HG03432 (cell line): ENCODE measurements at regions not wholly inside any gene's neighbourhood (a gene's known extent, or its start where the extent isn't known, plus 50 kb on each side); places are given as distances from the start of the nearest gene placed in this dataset.
"Not testable (repeated sequence)": the region's sequence is repeated elsewhere in the genome, so short reads cannot be mapped to it uniquely, and the experiment has no call there.

Experiments used
- ATAC-seq: cut with Tn5 transposase; IDR thresholded peaks from one replicate; pipeline ENCODE4 v1.9.1; 2021; ENCODE audit warnings: mild to moderate bottlenecking, moderate library complexity; ENCODE audit not compliant: unreplicated experiment

DNA sequence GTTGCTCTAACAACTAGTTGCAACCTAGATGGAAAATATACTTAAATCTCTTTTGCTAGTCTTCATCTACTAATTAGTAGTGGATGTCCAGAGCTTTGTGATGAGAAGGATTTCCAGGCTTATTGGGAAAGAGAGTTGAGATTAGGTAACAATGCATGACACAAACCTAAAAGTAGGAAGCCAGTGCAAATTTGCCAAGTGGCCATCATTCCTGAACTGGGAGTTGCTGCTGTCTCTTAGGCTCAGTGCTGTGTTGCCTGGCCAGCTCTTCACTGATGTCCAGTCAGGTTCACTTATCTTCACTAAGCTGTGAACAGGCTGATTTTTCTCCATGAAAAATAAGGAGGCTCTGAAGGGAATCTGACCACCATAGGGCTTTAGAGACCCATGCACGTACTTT, 105.6 kb upstream of the AMOT start:
- ATAC-seq, result no peak

DNA sequence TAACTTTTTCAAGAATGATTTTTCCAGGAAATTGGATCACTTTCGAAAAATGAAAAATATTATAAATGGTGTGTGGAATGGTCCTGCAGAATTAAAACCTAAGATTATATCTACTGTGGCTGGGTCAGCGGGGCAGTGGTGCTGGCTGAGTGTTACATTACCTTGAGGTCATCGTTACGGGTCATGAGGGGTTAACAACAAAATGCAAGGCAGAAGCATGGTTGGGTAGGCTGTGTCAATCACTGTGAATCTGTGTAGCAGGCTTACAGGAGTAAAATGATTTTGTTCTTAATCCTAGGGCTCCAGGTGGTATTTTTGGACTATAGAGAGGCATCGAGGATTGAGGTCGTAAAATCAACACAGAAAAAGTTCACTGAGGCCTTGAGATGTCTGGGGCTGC, 105.2 kb upstream of the AMOT start:
- ATAC-seq, result no peak

DNA sequence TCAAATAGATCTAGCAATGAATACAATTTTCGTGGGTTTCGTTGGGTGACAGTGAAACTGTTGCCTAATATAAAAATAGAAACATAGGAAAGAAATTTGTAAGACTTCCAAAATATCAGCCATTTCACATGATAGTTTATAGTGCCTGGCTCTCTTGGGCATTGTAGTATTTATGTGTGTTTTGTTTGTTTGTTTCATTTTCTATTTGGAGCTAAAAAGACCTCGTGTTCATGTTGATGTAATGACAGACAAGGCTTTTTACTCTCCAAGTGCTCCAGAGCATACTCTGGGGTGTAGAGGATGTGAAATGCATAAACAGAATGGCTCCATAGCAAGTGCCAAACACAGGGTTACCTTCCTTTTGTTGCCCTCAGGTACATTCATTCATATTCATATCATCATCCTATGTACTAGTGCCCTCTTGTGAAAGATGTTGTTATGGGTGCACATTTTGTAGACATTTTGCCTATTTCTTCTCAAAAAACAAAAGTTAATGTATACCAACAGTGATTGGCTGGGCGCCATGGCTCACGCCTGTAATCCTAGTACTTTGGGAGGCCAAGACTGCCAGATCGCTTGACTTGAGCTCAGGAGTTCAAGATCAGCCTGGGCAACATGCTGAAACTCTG, 100.7 kb upstream of the AMOT start:
- peak; percentile 96 for ATAC-seq

DNA sequence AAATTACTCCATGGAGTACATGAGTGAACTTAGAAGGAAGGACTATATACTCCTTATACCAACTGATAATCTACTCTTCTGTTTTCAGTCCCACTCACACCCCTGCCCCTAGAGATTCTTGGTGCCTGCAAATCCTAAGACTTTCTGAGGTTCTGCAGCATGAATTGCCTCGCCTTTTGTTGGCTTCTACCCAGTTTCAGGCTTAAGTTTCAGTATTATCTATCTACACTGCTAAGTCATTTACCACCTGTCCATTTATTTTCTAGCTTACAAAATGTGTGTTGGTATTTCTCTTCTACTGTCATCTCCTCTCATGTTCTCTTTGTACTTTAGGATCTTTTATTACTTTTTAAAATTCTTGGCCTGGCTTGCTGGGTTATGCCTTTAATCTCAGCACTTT, 94.4 kb upstream of the AMOT start:
- ATAC-seq, result peak; percentile 88

DNA sequence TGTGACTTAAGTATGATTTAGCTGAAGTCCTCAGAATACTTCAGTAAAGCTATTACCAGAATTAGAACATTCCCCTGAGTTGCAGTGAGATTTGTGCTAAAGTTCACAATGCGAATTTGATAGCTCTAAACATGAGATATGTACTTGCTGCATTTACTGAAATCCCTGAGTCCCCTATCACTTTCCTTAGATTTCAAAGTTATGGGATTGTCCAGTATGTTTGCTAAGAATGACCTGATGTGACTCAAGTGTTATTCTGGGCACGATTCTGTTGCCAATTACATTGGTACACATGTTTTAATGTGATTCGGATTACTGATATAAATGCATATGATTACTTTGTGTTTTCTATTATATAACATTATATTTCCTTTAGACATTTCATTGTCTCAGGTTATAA, 91.3 kb upstream of the AMOT start:
- ATAC-seq, result no peak

DNA sequence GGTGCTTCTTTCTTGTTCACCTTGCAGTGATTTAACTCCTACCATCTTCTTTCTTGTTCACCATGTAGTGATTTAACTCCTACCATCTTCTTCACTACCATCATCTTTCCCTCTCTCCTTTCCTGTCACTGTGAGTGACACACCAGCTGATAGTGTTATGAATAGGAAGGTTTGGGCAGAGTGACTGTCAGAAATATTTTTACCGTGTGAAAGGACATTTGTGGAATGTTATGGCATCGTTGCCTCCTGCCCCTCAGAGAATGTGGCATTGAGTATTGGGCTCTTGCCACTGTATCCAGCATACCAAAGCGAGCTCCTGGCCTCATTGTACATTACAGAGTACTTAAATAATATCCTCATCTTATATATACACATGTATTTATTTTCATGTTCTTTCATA, 90.8 kb upstream of the AMOT start:
- no peak for ATAC-seq

DNA sequence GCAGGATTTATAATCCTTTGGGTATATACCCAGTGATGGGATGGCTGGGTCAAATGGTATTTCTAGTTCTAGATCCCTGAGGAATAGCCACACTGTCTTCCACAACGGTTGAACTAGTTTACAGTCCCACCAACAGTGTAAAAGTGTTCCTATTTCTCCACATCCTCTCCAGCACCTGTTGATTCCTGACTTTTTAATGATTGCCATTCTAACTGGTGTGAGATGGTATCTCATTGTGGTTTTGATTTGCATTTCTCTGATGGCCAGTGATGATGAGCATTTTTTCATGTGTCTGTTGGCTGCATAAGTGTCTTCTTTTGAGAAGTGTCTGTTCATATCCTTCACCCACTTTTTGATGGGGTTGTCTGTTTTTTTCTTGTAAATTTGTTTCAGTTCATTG, 82.8 kb upstream of the AMOT start:
- not testable (repeated sequence) for ATAC-seq

DNA sequence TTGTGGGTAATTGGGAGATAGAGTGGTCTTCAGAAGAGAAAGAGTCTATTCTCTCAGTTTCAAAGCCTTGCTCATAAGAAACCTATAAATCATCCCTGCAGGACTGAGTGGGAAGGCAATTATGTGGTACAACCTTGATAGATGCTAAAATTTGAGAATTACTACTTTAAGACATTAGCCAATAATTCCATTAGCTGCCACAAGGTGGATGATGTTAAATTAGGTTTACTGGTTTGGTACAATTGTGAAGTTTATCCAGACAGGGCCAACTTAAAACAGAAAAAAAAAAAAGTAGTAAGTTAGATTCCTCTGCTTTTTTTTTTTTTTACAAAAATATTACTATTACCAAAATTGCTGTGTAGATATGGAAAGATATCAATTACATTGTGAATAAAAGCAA, 73.2 kb upstream of the AMOT start:
- ATAC-seq, result no peak

DNA sequence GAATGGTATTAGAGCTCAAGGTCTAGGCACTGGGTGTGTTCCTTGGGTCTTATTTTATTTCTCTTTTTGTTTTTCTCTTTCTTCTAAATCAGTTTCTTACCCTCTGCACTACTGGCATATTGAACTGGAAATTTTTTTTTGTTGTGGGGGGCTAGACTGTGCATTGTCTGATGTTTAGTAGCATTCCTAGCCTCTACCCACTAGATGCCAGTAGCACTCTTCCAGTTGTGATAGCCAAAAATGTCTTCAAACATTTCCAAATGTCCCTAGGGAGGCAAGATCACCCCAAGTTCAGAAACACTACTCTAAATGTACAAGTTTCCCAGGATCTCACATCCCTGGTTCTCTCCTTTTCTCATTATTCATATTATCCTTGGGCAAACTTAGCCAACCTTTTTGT, 69.8 kb upstream of the AMOT start:
- no peak for ATAC-seq

DNA sequence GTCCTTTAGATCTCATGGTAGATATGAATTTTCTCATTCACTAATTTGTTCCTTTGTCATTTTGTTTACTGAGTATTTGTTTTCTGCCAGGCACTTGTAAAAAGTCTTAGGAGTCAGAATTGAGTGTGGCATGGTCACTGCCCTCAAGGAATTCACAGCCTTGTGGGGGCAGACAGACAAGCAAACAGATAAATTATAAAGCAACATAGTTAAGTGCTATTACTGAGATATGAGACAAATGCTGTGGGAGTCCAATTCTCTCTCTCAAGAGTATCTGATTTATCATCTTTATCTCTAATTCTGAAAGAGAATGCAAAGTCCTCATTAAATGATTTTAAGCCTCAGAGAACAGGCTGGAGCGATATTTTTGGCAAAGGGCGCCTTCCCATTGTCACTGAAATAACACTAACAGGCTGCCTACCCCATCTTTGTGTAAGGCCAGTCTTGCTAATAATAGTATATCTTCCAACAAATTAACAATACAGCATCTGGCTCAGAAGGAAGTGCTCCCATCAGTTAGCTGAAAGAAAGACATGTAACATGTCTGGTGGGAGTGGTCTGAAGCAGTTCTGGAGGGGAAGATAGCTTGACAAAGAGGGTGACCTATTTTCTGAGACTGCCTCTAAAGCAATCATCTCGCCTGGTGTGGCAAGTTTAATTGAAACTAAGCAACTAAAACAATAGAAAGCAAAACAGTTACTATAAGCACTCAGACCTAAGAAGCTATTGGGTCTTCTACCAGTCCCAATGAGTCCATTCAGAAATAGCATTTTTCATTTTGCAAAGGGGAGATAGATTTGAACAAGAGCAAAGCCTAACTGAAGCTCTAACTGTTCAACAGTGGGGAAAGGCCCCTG, 61.5 kb upstream of the AMOT start:
- no peak for ATAC-seq

DNA sequence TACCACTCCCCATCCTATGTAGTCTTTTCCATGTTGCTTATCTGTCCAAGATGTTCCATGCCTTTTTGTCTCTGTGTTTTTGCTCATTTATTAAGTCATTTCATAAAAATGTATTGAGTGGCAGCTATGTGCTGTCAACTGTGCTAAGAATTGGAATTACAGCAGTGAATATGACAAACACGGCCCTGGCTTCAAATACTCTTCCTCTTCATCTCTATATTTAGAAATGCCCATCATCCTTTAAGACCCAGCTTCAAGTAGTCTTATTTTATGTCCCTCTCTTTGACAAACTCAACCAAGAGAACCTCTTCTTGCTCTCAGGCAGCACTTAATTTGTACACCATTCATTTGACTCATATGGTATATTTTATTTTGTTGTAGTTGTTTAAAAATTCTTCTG, 55.4 kb upstream of the AMOT start:
- no peak for ATAC-seq
